CD14-positive monocyte (primary cell): ENCODE measurements at regions not wholly inside any gene's neighbourhood (a gene's known extent, or its start where the extent isn't known, plus 50 kb on each side); places are given as distances from the start of the nearest gene placed in this dataset.
"Not testable (repeated sequence)": the region's sequence is repeated elsewhere in the genome, so short reads cannot be mapped to it uniquely, and the experiment has no call there.

Source experiments
- DNase-seq, 3 donors: peaks; one replicate each; pipeline ENCODE4 v3.0.0-alpha.2; 2011 to 2022
- H2AFZ ChIP-seq: 2 replicates; pipeline ENCODE4 v1.6.0; 2012; ENCODE audit warnings: mild to moderate bottlenecking, low read depth, low read length, inconsistent platforms; ENCODE audit not compliant: insufficient read depth, poor library complexity, severe bottlenecking
- H3K27ac ChIP-seq, 2 donors: 1 replicate in 1 of 2; 2 replicates in 1 of 2; pipeline ENCODE4 v1.5.1; 2012 to 2013; ENCODE audit warnings: low read length in 2 of 2, control low read depth in 1 of 2, inconsistent platforms in 1 of 2, low read depth in 1 of 2, mild to moderate bottlenecking in 1 of 2
- H3K27me3 ChIP-seq, 2 donors: one replicate each; pipeline versions ENCODE4 v1.6.0 to v1.6.1; 2011 to 2013; ENCODE audit warnings: low read length in 2 of 2; ENCODE audit not compliant: control insufficient read depth in 2 of 2, insufficient read depth in 2 of 2
- H3K36me3 ChIP-seq, 2 donors: replicated peaks in 1 of 2; 1 replicate in 1 of 2; 2 replicates in 1 of 2; pipeline versions ENCODE4 v1.5.1 to v1.6.1; 2012 to 2013; ENCODE audit warnings: low read length in 2 of 2, control low read depth in 1 of 2, inconsistent platforms in 1 of 2, mild to moderate bottlenecking in 1 of 2; ENCODE audit not compliant: insufficient read depth in 2 of 2, control insufficient read depth in 1 of 2
- H3K4me1 ChIP-seq, 2 donors: 1 replicate in 1 of 2; 2 replicates in 1 of 2; pipeline versions ENCODE4 v1.5.1 to v1.6.1; 2012 to 2013; ENCODE audit warnings: low read length in 2 of 2, control low read depth in 1 of 2, inconsistent platforms in 1 of 2, mild to moderate bottlenecking in 1 of 2, moderate library complexity in 1 of 2; ENCODE audit not compliant: insufficient read depth in 2 of 2, control insufficient read depth in 1 of 2
- H3K4me2 ChIP-seq: replicated peaks from 2 replicates; pipeline ENCODE3; 2012; ENCODE audit warnings: low read length, moderate library complexity, mild to moderate bottlenecking; ENCODE audit not compliant: poor library complexity, severe bottlenecking; ENCODE audit errors: extremely low read depth
- H3K4me3 ChIP-seq, 3 experiments: fragments of 200-600 bp in 1 of 3; sonication (generic) in 1 of 3; replicated peaks in 1 of 3; 1 replicate in 2 of 3; 2 replicates in 1 of 3; pipeline ENCODE4 v1.5.1; 2011 to 2013; ENCODE audit warnings: low read length in 3 of 3, mild to moderate bottlenecking in 3 of 3, control low read depth in 2 of 3, low read depth in 2 of 3, inconsistent platforms in 1 of 3, moderate library complexity in 1 of 3
- H3K79me2 ChIP-seq: 2 replicates; pipeline ENCODE4 v1.6.0; 2012; ENCODE audit warnings: mild to moderate bottlenecking, control low read depth, inconsistent platforms, low read length, moderate library complexity; ENCODE audit not compliant: insufficient read depth
- H3K9ac ChIP-seq: 2 replicates; pipeline ENCODE4 v1.6.0; 2017; ENCODE audit warnings: low read length, mild to moderate bottlenecking; ENCODE audit not compliant: insufficient read depth, poor library complexity, severe bottlenecking
- H3K9me3 ChIP-seq, 2 donors: replicated peaks in 1 of 2; 1 replicate in 1 of 2; 2 replicates in 1 of 2; pipeline versions ENCODE4 v1.5.1 to v1.6.1; 2012 to 2013; ENCODE audit warnings: low read length in 2 of 2, control low read depth in 1 of 2; ENCODE audit not compliant: control insufficient read depth in 1 of 2, insufficient read depth in 1 of 2
- H4K20me1 ChIP-seq: 2 replicates; pipeline ENCODE4 v1.6.0; 2012; ENCODE audit warnings: mild to moderate bottlenecking, low read length, control low read depth, moderate library complexity; ENCODE audit not compliant: insufficient read depth
- H3K27ac Mint-ChIP-seq, 7 donors: one replicate each; pipeline ENCODE4 v1.8.0; 2020; ENCODE audit warnings: mild to moderate bottlenecking in 7 of 7, mixed read lengths in 7 of 7, moderate library complexity in 6 of 7, inconsistent platforms in 2 of 7
- H3K27me3 Mint-ChIP-seq, 3 donors: one replicate each; pipeline ENCODE4 v1.8.0; 2021 to 2022; ENCODE audit warnings: low read depth in 3 of 3, mild to moderate bottlenecking in 3 of 3, mixed read lengths in 3 of 3, moderate library complexity in 3 of 3, inconsistent platforms in 1 of 3
- H3K36me3 Mint-ChIP-seq, 2 donors: one replicate each; pipeline ENCODE4 v1.8.0; 2020; ENCODE audit warnings: mixed read lengths in 2 of 2, inconsistent platforms in 1 of 2, mild to moderate bottlenecking in 1 of 2
- H3K4me1 Mint-ChIP-seq: one replicate; pipeline ENCODE4 v1.8.0; 2020; ENCODE audit warnings: mild to moderate bottlenecking, mixed read lengths
- H3K4me3 Mint-ChIP-seq, 2 donors: one replicate each; pipeline ENCODE4 v1.8.0; 2020; ENCODE audit warnings: mild to moderate bottlenecking in 2 of 2, mixed read lengths in 2 of 2, moderate library complexity in 1 of 2
- H3K9me3 Mint-ChIP-seq, 7 donors: one replicate each; pipeline ENCODE4 v1.8.0; 2020 to 2022; ENCODE audit warnings: mixed read lengths in 7 of 7, mild to moderate bottlenecking in 6 of 7, moderate library complexity in 6 of 7, inconsistent platforms in 2 of 7
- WGBS: methylation state at CpG from one replicate; pipeline ENCODE4 v1.1.5; 2013; ENCODE audit warnings: missing lambda C conversion rate; ENCODE audit not compliant: insufficient coverage; 5-methylcytosine and 5-hydroxymethylcytosine counted together
- intact Hi-C, 2 donors: fragments of 100-400 bp; cut with micrococcal nuclease; formaldehyde crosslinking; loops; one replicate each; pipeline versions ENCODE4 v1.15.0 to v1.15.1; 2023
- TF ChIP-seq, protein P1 (sequence below): fragments of 200-600 bp; IDR thresholded peaks from one replicate; pipeline ENCODE4 v1.8.0; 2022; ENCODE audit warnings: antibody characterized with exemption, mild to moderate bottlenecking

DNA sequence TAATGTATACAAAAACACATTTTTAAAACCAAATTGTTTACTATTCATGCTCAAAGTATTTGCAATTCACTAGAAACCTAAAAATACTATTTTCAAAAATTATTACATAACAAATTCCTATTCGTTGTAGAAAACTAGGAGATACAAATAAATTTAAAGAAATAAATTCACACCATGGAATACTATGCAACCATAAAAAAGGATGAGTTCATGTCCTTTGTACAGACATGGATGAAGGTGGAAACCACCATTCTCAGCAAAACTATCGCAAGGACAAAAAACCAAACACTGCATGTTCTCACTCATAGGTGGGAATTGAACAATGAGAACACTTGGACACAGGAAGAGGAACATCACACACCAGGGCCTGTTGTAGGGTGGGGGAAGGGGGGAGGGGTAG lies 201.2 kb upstream of the MCHR2 start:
- H3K9ac ChIP-seq, H3K4me3 Mint-ChIP-seq, H3K27me3 ChIP-seq, H3K27ac Mint-ChIP-seq, H3K4me1 Mint-ChIP-seq, H3K4me3 ChIP-seq, H3K9me3 Mint-ChIP-seq, H3K27me3 Mint-ChIP-seq, H3K27ac ChIP-seq, H4K20me1 ChIP-seq, H3K36me3 ChIP-seq, H3K9me3 ChIP-seq, intact Hi-C loops, H3K36me3 Mint-ChIP-seq, H3K4me1 ChIP-seq, H3K79me2 ChIP-seq, H2AFZ ChIP-seq, H3K4me2 ChIP-seq, DNase-seq: not testable (repeated sequence)
- no CpG with 5 or more reads among the region's 2 CpGs for whole genome bisulfite sequencing

DNA sequence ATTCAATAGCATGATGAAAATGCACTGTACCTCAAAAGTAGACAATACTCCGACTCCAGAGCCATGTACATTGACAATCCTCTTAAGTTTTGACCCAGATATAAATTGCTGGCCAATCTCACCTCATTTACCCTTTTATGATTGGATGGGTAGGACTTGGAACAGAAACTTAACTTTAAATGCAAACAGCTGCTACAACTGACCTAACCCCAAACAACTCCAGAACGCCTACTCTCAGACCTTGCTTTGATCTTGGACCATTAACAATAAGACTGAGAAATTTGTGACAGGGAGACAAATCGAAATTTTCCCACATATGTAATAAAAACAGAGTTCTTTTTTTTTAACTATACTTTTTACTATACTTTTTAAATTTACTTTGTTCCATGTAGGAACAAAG lies 200.5 kb upstream of the MCHR2 start:
- intact Hi-C loops = no loop called here
- Histone ChIP-seq H3K36me3 (no peaks in the 10 kb centered on the region), H3K4me1 (no peaks in the 10 kb centered on the region), H3K79me2 (no peaks in the 10 kb centered on the region), H3K27ac (no peak overlapping the region), H3K4me2 (no peak overlapping the region), H3K9ac (no peak overlapping the region), H3K9me3 (peaks cover 0 to 6% of the 10 kb centered on the region in 2 donors), H4K20me1 (no peaks in the 10 kb centered on the region), H2AFZ (no peak overlapping the region), H3K27me3 (no peaks in the 10 kb centered on the region), H3K4me3 (no peak overlapping the region)
- Mint-ChIP-seq H3K4me3 (no peak overlapping the region), H3K27me3 (peaks cover 0 to 1% (median 1%) of the 10 kb centered on the region in 3 donors), H3K9me3 (peaks cover 0 to 9% (median 5%) of the 10 kb centered on the region in 7 donors), H3K4me1 (no peaks in the 10 kb centered on the region), H3K27ac (no peak overlapping the region), H3K36me3 (no peaks in the 10 kb centered on the region)
- no CpG with 5 or more reads among the region's 3 CpGs for WGBS
- TF ChIP-seq, protein P1, sequence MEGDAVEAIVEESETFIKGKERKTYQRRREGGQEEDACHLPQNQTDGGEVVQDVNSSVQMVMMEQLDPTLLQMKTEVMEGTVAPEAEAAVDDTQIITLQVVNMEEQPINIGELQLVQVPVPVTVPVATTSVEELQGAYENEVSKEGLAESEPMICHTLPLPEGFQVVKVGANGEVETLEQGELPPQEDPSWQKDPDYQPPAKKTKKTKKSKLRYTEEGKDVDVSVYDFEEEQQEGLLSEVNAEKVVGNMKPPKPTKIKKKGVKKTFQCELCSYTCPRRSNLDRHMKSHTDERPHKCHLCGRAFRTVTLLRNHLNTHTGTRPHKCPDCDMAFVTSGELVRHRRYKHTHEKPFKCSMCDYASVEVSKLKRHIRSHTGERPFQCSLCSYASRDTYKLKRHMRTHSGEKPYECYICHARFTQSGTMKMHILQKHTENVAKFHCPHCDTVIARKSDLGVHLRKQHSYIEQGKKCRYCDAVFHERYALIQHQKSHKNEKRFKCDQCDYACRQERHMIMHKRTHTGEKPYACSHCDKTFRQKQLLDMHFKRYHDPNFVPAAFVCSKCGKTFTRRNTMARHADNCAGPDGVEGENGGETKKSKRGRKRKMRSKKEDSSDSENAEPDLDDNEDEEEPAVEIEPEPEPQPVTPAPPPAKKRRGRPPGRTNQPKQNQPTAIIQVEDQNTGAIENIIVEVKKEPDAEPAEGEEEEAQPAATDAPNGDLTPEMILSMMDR = no peak
- no peak for DNase-seq
